Right lung (tissue), 2 donors: ENCODE measurements at regions not wholly inside any gene's neighbourhood (a gene's known extent, or its start where the extent isn't known, plus 50 kb on each side); places are given as distances from the start of the nearest gene placed in this dataset.

ENCODE experiments used
- DNase-seq, 2 donors: peaks; one replicate each; pipeline ENCODE4 v3.0.0-alpha.2; 2013

GRCh38 chr10:94085766-94086437 is 92.2 kb downstream of the PLCE1 start:
- no peak for DNase-seq

GRCh38 chr10:94088926-94089381 is 95.2 kb downstream of the PLCE1 start:
- DNase-seq = peak; percentile 70 to 80

- no peak for DNase-seq
These were observed 97.9 kb downstream of the PLCE1 start for GRCh38 chr10:94091649-94092048.

- DNase-seq = no peak
These were observed 99.1 kb downstream of the PLCE1 start for GRCh38 chr10:94092848-94093247.

- DNase-seq = no peak
These were observed 99.7 kb downstream of the PLCE1 start for GRCh38 chr10:94093286-94093905.

- no peak for DNase-seq
These were observed 100.8 kb downstream of the PLCE1 start for GRCh38 chr10:94094540-94094939.

- DNase-seq = no peak
These were observed 103.9 kb downstream of the PLCE1 start for GRCh38 chr10:94097656-94098055.

- DNase-seq = no peak
These were observed 105.2 kb downstream of the PLCE1 start for GRCh38 chr10:94098896-94099295.

- DNase-seq = no peak
These were observed 108.2 kb downstream of the PLCE1 start for GRCh38 chr10:94101894-94102293.

- no peak for DNase-seq
These were observed 108.7 kb downstream of the PLCE1 start for GRCh38 chr10:94102436-94102835.

GRCh38 chr10:94103192-94103591 is 109.5 kb downstream of the PLCE1 start:
- no peak for DNase-seq

- peak; percentile 83 to 85 for DNase-seq
These were observed 110.1 kb downstream of the PLCE1 start for GRCh38 chr10:94103801-94104221.

GRCh38 chr10:94104316-94105000 is 110.7 kb downstream of the PLCE1 start:
- no peak for DNase-seq

GRCh38 chr10:94105226-94105625 is 111.5 kb downstream of the PLCE1 start:
- no peak for DNase-seq

- DNase-seq = no peak
These were observed 113.5 kb downstream of the PLCE1 start for GRCh38 chr10:94107191-94107590.

GRCh38 chr10:94108200-94108599 is 114.5 kb downstream of the PLCE1 start:
- no peak for DNase-seq

- DNase-seq = no peak
These were observed 117.6 kb downstream of the PLCE1 start for GRCh38 chr10:94111367-94111766.

GRCh38 chr10:94112321-94112720 is 118.6 kb downstream of the PLCE1 start:
- no peak for DNase-seq

GRCh38 chr10:94115725-94116124 is 122.0 kb downstream of the PLCE1 start:
- no peak for DNase-seq

GRCh38 chr10:94116848-94117247 is 123.1 kb downstream of the PLCE1 start:
- no peak for DNase-seq

- no peak for DNase-seq
These were observed 128.5 kb downstream of the PLCE1 start for GRCh38 chr10:94122211-94122610.

- no peak for DNase-seq
These were observed 129.7 kb downstream of the PLCE1 start for GRCh38 chr10:94123258-94123995.
